Lower leg skin (tissue), 4 donors: ENCODE measurements at regions not wholly inside any gene's neighbourhood (a gene's known extent, or its start where the extent isn't known, plus 50 kb on each side); places are given as distances from the start of the nearest gene placed in this dataset.
"Not testable (repeated sequence)": the region's sequence is repeated elsewhere in the genome, so short reads cannot be mapped to it uniquely, and the experiment has no call there.

ENCODE experiments used
- DNase-seq, 2 donors: peaks; one replicate each; pipeline ENCODE4 v3.0.0-alpha.2; 2019; ENCODE audit warnings: low spot score in 2 of 2
- H3K4me3 ChIP-seq: fragments of 200-600 bp; sonication (generic); 2 replicates; pipeline ENCODE4 v1.5.1; 2017; ENCODE audit warnings: mild to moderate bottlenecking, low read depth; ENCODE audit not compliant: poor library complexity, severe bottlenecking
- POLR2A ChIP-seq, 2 donors: fragments of 450-650 bp; IDR thresholded peaks; one replicate each; pipeline ENCODE4 v1.6.1; 2016 to 2017; ENCODE audit warnings: antibody characterized with exemption in 2 of 2, mild to moderate bottlenecking in 1 of 2, moderate library complexity in 1 of 2
- WGBS, 2 donors: methylation state at CpG; one replicate each; pipeline ENCODE4 v1.1.5; 2018; 5-methylcytosine and 5-hydroxymethylcytosine counted together
- intact Hi-C: fragments of 100-400 bp; cut with DNase I; formaldehyde crosslinking; loops from one replicate; pipeline ENCODE4 v1.15.0; 2023; ENCODE audit warnings: low total_unique reads
- TF ChIP-seq, protein P1 (sequence below), 3 donors: fragments of 450-650 bp; IDR thresholded peaks; one replicate each; pipeline ENCODE4 v1.5.1; 2016; ENCODE audit warnings: antibody characterized with exemption in 3 of 3, mild to moderate bottlenecking in 3 of 3, moderate library complexity in 2 of 3

DNA sequence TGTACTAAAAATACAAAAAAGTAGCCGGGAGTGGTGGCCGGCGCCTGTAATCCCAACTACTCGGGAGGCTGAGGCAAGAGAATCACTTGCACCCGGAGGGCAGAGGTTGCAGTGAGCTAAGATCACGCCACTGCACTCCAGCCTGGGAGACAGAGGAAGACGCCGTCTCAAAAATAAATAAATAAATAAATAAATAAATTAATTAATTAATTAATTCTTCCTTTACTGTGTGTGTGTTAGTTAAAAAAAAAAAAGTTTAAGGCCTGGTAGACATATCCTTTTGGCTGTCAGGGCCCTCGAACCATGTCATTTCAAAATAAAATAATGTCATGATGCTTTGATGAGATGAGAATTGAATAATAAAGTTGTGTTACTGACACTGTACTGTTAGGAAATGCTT lies 81.3 kb downstream of the ZNF467 start:
- no peak for DNase-seq
- TF ChIP-seq, protein P1, sequence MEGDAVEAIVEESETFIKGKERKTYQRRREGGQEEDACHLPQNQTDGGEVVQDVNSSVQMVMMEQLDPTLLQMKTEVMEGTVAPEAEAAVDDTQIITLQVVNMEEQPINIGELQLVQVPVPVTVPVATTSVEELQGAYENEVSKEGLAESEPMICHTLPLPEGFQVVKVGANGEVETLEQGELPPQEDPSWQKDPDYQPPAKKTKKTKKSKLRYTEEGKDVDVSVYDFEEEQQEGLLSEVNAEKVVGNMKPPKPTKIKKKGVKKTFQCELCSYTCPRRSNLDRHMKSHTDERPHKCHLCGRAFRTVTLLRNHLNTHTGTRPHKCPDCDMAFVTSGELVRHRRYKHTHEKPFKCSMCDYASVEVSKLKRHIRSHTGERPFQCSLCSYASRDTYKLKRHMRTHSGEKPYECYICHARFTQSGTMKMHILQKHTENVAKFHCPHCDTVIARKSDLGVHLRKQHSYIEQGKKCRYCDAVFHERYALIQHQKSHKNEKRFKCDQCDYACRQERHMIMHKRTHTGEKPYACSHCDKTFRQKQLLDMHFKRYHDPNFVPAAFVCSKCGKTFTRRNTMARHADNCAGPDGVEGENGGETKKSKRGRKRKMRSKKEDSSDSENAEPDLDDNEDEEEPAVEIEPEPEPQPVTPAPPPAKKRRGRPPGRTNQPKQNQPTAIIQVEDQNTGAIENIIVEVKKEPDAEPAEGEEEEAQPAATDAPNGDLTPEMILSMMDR (IDR thresholded peaks at IDR 0.05), result no peak
- TF ChIP-seq POLR2A (IDR thresholded peaks at IDR 0.05), result no peak
- WGBS, 2 donors, result 85 to 91% methylated on average over 9 of the region's 9 CpGs
- no peak overlapping the region for H3K4me3 ChIP-seq
- intact Hi-C loops, result no loop called here

DNA sequence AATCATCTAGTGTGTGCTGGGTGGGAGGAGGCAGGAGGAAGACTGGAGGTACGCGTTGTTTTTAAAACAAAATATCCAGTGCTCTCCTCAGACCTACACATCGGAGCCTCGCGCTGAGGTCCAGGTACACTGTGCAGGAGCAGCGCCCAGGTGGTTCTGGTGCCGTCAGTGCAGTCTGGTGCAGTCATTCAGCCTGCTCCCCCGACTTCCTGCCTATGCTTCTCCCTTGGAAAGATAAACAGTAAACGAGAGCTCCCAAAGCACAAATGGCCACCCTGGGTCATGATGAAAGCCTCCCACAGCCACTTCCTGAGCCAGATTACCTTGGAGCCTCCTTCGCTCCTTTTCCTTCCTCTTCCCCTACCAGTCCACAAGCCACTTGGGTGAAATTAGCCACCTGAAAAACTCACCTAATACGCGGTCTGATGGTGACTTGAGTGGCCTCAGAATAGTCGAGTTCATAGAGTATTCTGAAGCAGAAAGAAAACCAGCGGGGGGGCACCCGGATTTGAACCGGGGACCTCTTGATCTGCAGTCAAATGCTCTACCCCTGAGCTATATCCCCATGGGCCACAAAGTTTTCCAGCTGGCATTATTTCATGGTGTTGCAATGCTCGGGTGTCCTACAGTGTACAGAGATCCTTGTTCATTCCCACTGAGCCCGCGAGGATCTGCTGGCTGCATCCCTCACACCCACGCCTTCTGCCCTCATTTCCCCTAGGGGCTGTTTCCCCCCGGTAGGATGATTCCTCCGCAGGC lies 82.5 kb downstream of the ZNF467 start:
- no peak for DNase-seq
- no peak overlapping the region for H3K4me3 ChIP-seq
- 38 to 43% methylated on average over 22 of the region's 22 CpGs for WGBS, 2 donors
- intact Hi-C loops, result no loop called here
- TF ChIP-seq, protein P1 (IDR thresholded peaks at IDR 0.05), result no peak
- TF ChIP-seq POLR2A (IDR thresholded peaks at IDR 0.05), result no peak

DNA sequence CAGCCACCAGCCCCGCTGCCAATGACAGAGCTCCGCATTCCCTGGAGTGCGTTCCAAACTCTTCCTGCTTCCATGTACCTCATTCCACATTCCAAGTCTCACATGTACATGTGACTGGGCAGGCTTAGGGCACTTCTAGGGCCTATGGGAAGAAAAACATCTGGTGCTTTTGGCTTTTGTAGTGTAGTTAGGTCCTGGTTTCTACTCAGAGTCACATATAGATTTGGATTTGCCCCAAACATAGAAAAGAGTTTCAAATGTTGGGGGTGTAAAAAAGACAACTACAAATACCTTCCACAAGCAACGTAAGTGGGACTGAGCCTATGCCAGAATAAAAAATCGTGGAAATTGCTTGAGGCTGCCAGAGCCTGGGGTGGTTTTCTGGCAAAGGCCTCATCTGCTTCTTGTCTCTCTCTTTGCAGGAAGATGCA lies 84.1 kb downstream of the ZNF467 start:
- WGBS, 2 donors, result 69 to 71% methylated on average over 5 of the region's 5 CpGs
- TF ChIP-seq, protein P1 (IDR thresholded peaks at IDR 0.05), result no peak
- TF ChIP-seq POLR2A (IDR thresholded peaks at IDR 0.05), result no peak
- intact Hi-C loops, result no loop called here
- no peak overlapping the region for H3K4me3 ChIP-seq
- no peak for DNase-seq

DNA sequence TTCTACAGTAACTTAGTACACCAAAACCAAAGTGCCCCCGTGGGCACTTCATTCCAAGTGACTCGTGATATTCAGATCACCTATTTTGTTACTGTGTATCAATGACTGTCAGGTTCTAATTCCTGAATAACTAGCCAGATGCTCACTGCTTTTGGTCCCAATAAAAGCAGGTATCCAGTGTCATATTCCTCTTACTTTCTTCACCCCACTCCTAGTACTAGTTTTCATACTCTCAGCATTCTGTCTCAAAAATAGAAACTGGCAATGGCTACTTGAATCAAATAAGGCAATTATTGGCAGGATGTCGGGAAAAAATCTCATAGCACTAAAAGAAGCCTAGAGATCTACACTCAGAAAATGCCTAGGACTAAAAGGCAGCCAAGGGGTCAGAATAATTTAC lies 84.6 kb downstream of the ZNF467 start:
- 82 to 83% methylated on average over 3 of the region's 3 CpGs for WGBS, 2 donors
- TF ChIP-seq, protein P1 (IDR thresholded peaks at IDR 0.05), result no peak
- no peak for TF ChIP-seq POLR2A (IDR thresholded peaks at IDR 0.05)

DNA sequence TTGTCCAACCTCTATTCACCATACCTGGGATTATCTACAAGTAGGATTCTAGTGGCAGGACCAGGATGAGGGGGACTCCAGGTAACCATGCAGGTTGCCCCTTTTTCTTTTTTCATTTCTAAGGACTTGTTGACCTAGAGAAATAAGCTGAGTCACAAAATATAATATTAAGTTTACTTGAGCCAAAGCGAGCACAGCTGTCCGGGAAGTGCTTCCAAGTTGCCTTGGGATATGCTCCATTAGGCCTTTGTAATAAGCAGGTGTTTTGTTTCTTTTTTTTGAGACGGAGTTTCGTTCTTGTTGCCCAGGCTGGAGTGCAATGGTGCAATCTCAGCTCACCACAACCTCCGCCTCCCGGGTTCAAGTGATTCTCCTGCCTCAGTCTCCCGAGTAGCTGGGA lies 85.6 kb downstream of the ZNF467 start:
- DNase-seq, H3K4me3 ChIP-seq, intact Hi-C loops: not testable (repeated sequence)
- 61 to 71% methylated on average over 7 of the region's 7 CpGs for WGBS, 2 donors

More for the DNA sequence above, 84.6 kb downstream of the ZNF467 start:
- no peak overlapping the region for H3K4me3 ChIP-seq
- no peak for DNase-seq
- intact Hi-C loops, result no loop called here

DNA sequence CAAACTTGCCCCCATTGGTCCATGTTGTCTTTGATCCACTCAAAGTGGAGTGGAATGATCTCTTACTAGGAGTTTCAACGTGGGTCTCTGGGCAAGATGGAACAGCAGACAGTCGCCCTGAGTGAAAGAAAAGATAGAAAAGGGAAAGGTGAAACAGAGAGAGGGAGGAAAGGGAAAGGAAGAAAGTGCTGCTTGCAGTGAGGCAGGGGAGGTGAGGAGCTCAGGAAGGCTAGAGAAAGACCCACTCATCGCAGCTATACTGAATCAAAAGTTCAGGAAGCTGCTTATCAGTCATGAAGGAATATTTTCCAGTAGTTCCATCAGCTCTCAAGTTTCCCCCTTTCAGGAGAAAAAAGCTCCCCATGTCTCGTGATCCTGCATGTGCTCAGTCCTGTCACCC lies 86.9 kb downstream of the ZNF467 start:
- intact Hi-C loops, result no loop called here
- H3K4me3 ChIP-seq, result no peak overlapping the region
- no peak for TF ChIP-seq POLR2A (IDR thresholded peaks at IDR 0.05)
- TF ChIP-seq, protein P1 (IDR thresholded peaks at IDR 0.05), result no peak
- no peak for DNase-seq
- 54 to 57% methylated on average over 4 of the region's 4 CpGs for WGBS, 2 donors
